Choroid plexus epithelial cell (primary cell): ENCODE measurements at regions not wholly inside any gene's neighbourhood (a gene's known extent, or its start where the extent isn't known, plus 50 kb on each side); places are given as distances from the start of the nearest gene placed in this dataset.

Experiments used
- DNase-seq: peaks from one replicate; pipeline ENCODE4 v3.0.0-alpha.2; 2010; ENCODE audit warnings: low read depth
- H3K4me3 ChIP-seq: 2 replicates; pipeline ENCODE4 v1.5.1; 2011; ENCODE audit warnings: low read depth, mild to moderate bottlenecking, control low read depth, low read length, moderate library complexity
- CTCF ChIP-seq: conservative IDR thresholded peaks from 2 replicates; pipeline ENCODE4 v1.5.1; 2011; ENCODE audit warnings: low read depth, mild to moderate bottlenecking, control low read depth, inconsistent platforms, low read length, moderate library complexity

- TF ChIP-seq CTCF = no peak
- DNase-seq = no peak
- H3K4me3 ChIP-seq = no peak overlapping the region
Observed at GRCh38 chr18:27235218-27235870, 50.2 kb upstream of the CHST9 start.
